GM18498 (cell line): ENCODE measurements at regions not wholly inside any gene's neighbourhood (a gene's known extent, or its start where the extent isn't known, plus 50 kb on each side); places are given as distances from the start of the nearest gene placed in this dataset.
A peak's percentile ranks its signal among the peaks of the same experiment; 100 is the strongest.

Source experiments
- ATAC-seq: cut with Tn5 transposase; IDR thresholded peaks from one replicate; pipeline ENCODE4 v1.9.1; 2021; ENCODE audit warnings: mild to moderate bottlenecking, moderate library complexity; ENCODE audit not compliant: unreplicated experiment

DNA sequence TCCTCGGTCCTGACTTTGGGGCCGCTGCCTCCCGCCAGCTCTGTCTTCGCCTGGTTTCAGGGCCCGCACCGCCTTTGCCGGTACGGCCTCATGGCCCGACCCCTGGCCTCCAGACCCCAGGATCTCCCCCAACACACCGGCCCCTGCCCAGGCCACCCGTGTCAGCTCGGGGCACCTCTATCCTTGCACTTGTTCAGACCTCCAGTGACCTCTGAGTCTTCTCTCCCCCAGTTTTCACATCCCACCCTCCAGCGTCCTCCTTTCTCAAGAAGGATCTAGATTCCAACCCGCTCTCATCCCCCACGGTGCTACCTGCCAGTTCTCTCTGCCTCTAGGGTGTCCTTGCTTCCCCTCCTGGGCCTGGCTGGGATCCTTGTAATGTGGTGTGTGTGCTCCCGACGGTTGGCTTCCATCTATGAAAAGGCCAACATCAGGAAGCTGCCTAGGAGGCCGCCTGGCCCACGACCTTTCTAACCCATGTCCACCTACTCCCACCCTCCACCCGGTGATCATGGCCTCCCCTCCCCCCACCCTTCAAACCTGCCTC lies 61.1 kb downstream of the SPATA31C2 start:
- ATAC-seq, result no peak

DNA sequence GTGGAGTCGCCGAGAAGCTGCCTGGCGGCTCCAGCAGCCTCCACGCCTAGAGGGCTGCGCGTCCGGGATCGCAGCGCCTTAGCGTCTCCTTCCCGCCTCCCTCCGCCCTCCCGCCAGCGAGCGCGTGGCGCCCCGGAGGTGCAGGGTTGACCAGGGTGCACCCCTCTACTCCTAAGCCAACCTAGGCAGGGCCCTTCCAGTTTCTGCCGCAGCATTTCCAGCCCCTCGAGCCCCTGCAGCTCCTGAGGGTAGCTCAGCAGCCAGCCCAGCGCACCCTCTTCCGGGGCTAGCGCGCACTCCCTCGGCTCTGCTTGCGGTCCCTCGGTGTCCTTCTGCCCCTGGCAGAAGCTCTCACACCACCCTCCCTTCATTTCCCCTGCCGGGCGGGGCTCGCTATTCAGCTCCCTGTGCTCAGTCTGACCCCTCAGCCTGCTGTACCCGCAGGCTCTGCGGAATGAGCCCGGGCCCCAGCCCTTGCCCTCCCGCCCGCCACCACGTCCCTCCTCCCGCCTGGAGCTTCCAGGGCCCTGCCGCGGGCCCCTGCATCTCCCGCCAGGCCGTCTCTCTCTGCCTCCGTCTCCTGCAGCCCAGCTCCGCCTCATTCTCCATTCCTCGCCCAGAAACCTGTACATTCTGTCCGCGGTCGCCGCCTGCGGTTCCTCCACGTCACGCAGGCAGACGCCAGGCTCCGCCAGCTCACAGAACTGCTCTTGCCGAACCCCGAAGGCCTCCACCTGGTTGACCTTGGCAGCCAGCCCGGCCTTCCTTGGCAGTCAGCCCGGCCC lies 61.8 kb downstream of the SPATA31C2 start:
- peak; percentile 75 for ATAC-seq

DNA sequence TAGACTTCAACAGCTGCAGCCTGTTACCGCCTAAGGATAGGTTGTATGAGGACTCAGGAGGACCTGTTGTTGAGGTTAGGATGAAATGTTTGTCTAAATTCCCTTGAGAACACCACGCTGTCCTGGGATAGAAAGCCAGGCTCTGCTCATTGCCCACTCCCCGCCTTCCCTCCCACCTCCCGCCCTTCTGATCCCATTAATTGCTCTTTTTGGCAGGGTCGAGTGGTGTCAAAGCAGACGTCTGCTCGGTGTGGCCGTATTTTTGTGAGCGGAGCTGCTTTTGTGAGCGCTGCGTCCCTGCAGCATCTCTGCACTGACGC lies 62.3 kb downstream of the SPATA31C2 start:
- ATAC-seq, result no peak

DNA sequence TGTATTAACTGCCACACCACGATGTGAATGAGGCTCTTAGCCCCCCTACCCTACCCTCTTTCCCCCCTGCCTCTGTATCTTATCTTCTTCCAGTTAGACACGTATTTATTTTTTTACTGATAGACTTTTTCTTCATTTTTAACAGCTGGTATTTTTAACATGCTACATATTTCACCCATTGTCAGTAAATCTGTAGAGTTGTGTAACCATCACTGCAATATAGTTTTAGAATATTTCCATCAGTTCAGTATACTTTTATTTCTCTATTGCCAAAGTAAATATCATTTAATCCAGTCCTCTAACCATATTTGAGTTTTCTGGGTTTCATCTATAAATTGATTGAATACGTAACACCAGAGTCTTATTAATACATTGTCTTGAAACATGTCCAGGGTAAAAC lies 62.8 kb downstream of the SPATA31C2 start:
- ATAC-seq, result no peak

DNA sequence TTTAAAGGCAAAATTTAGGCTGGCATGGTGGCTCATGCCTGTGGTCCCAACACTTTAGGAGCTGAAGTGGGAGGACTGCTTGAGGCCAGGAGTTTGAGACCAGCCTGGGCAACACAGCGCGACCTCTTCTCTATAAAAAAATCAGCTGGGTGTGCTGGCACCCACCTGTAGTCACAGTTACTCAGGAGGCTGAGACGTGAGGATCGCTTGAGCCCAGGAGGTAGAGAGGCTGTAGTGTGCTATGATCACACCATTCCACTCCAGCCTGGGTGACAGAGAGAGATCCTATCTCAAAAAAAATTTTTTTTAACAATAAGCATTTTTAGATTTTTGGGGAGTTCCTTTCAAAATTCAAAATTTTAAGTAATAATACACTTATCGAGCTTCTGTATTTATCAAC lies 63.3 kb downstream of the SPATA31C2 start:
- ATAC-seq, result no peak

DNA sequence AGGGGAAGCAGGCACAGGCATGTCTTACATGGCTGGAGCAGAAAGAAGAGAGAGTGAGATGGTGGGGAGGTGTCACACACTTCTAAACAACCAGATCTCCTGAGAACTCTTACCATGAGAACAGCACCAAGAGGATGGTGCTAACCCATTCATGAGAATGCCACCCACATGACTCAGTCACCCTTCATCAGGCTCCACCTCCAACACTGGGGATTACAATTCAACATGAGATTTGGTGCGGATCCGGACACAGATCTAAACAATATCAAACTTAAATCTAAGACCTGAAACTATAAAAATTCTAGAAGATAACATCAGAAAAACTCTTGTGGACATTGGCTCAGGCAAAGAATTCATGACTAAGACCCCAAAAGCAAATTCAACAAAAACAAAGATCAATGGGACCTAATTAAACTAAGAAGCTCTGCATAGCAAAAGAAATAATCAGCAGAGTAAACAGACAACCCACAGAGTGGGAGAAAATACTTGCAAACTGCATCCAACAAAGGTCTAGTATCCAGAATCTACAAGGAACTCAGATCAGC lies 65.4 kb downstream of the SPATA31C2 start:
- no peak for ATAC-seq

DNA sequence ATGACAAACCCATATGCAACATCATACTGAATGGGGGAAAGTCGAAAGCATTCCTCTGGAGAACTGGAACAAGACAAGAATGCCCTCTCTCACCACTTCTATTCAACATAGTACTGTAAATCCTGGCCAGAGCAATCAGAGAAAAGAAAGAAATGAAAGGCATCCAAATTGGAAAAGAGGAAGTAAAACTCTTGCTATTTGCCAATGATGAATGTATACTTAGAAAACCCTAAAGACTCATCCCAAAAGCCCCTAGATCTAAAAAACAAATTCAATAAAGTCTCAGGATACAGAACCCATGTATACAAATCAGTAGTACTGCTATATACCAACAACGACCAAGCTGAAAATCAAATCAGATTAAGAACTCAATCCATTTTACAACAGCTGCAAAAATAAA lies 66.9 kb downstream of the SPATA31C2 start:
- ATAC-seq, result no peak

DNA sequence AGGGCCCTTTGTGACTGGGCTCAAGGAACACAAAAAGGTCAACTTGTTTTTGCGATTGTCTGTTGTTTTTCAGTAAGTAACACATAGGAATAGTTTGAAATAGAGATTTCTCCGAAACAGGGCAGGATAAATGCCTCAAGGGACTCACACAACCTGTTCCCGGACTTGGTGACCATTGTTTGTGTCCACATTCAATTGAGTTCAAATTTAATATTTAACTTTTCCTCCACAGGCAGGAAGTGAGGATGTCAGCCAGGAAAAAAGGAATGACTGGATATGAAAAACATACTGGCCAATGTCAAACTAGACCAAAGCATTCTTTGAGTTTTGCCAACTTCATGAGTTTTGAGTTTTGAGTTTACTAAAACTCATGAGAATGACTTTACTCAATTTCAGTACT lies 72.7 kb downstream of the SPATA31C2 start:
- ATAC-seq, result no peak

DNA sequence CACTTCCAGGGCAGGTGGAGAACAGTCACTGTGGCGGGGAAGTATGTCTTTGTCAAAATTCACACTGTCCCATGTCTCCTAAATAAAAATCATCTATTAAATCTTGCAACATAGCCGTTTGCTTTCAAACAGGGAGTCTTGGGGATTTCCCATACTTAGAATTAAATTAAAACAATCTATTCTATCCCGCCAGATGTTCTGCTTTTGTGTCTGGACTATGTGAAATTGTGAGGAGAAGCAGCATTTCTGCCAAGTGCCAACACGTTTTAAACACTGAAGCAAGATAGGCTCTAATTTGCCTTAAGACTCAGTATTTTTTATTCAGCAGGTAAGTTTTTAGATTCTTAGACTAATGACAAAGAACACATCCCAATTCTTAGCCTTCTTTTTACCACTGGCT lies 73.7 kb downstream of the SPATA31C2 start:
- no peak for ATAC-seq

DNA sequence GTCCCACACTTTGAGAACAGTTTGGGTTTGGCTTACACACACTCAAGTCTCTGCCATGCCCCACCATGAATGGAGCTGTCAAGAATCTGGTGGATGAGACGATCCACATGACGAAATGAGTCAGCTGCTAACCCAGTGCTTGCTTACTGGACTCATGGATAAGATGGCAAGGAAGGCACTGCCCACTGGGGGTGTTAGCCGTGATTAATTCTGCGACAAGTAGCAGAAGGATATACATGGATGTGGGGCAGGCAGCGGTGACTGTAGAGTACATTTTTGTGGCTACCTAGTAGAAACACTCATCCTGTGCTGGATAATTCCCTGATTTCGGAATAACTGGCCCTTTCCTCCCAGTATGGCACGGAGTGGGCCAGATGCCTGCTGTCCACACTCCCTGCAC lies 77.5 kb downstream of the SPATA31C2 start:
- ATAC-seq, result no peak

DNA sequence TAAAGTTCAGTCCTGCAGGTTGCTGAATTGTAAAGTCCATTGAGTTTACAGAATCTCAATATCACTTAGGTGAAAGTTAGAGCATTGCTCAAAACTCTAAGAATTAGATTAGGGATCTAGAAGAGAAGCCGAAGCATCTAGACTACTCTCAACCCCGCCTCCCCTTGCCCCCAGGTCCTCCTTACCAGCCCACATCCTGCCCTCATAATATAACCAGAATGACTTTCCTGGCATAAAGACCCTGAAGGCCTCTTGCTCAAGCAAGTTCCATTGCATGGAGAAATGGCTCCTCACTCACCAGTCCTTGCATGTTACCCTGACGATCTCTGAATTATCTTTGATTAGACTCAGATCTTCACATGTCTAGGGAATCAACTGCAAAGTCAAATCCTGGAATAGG lies 78.8 kb downstream of the SPATA31C2 start:
- no peak for ATAC-seq

DNA sequence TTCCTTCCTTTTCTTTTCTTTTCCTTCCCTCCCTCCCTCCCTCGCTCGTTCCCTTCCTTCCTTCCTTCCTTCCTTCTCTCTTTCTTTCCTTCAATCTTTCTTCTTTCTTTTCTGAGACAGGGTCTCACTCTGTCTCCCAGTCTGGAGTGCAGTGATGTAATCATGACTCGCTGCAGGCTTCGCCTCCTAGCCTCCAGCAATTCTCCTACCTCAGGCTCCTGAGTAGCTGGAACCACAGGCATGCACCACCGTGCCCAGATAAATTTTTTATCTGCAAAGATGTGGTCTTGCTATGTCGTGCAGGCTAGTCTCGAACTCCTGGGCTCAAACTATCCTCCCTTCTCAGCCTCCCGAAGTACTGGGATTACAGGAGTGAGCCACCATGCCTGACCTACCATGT lies 81.4 kb downstream of the SPATA31C2 start:
- no peak for ATAC-seq

DNA sequence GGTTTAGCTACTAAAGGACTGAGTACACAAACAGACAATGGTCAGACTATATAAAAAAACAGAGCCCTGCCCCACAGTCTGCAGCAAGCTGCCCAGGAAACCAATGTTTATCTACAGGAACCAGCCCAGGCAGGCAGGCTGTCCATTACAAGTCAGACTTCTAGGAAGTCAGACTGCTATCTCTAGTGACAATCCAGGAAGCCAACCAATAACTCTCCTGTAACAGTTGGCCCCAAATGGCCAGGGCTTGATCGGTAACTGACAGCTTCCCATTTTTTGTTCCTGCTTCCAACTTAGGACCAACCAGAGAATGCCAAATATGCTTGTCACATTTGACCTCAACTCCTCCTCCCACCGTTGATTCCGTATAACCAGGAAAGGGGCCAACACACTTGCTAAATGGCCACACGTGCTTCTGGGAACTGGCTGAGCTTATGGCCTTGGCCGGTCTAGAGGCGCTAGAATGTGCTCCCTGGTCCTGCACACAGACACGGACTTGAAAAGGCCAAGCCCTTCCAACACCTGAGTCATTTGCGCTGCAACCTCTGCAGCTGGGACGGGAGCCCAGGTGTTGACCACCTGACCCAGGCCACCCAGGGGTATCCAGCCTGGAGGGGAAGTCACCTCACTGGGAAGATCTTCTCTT lies 79.6 kb upstream of the CDK20 start:
- no peak for ATAC-seq

DNA sequence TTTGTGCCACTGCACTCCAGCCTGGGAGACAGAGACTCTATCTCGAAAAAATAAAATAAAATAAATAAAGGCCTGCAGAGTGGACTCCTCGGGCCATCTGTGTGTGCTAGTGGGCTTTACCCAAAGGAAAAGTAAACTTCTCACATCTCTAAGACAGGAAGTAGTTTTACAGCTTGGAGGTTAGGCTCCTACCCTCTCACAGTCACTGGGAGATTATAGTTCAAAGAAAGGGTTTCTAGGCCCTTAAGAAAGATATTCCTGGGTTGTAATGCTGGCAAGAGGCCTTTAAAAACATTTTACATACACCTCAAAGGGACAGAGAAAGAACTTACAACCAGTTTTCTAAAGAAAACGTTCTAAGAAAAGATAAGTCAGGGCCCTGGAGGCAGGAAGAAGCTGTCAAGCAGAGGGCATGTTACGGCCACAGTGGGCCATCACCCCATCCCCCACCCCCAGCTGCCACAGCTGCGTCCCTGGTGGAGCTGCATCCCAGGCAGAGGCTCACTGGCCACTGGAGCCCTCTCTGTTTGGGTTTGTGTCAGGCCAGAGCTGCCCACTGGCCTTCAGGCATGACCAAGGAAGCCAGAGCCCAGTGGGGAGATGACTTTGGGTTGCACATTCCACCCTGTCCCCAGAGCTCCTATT lies 78.1 kb upstream of the CDK20 start:
- no peak for ATAC-seq

DNA sequence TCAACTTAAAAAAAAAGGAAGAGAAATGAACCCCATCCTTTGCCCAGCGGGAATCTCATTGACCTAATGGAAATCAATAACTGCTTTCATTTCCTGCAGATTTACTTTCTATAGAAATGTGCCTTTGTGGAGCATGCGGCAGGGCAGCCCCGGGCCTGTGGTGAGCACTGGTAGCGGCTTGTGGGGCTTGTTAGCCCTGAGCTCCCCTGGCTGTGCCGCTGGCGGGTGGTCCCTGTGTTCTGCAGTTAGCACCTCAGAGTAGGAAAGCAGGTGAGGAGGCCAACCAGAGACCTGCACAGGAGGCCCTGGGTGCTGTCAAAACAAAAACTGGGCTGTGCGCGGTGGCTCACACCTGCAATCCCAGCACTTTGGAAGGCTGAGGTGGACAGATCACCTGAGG lies 76.8 kb upstream of the CDK20 start:
- no peak for ATAC-seq

DNA sequence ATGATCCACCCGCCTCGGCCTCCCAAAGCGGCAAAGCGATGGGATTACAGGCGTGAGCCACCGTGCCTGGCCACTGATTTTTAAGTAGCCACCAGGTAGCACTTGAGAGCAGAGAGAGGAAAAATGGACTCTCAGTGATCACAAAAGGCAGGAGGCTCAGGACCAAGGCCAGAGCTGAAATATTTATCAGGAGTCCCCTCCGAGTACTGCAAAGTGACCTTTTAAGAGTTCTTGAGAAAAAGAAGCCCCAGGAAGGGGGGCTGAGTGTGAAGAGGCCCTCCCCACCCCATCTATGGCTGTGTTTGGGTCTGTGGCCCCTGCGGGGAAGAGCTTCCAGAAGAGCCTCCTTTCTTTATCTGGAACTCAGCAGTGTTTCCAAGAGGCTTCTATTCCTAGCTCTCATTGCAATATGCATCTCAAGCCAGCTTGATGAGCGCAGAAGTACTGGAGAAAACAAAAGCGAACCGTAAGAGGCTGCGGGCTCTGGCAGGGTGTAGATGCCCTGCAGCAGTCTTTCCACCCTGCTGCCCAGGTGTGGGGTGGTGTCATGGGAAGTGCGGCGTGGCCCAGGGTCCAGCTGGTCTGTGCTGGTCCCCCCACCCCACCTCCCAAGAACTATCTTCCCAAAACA lies 75.5 kb upstream of the CDK20 start:
- ATAC-seq, result no peak

DNA sequence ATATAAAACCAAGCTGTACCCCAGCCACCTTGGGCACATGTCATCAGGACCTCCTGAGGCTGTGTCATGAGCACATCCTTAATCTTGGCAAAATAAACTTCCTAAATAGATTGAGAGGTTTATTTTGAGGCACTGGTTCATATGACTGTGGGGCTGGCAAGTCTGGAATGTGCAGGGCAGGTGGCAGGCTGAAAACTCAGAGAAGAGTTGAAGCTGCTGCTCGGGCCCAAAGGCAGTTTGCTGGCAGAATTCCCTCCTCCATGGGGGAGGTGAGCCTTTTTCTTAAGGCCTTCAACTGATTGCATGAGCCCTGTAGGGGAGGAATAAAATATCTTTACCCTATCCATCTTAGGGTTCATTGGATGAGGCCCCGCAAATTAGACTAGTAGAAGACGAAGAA lies 72.2 kb upstream of the CDK20 start:
- no peak for ATAC-seq

DNA sequence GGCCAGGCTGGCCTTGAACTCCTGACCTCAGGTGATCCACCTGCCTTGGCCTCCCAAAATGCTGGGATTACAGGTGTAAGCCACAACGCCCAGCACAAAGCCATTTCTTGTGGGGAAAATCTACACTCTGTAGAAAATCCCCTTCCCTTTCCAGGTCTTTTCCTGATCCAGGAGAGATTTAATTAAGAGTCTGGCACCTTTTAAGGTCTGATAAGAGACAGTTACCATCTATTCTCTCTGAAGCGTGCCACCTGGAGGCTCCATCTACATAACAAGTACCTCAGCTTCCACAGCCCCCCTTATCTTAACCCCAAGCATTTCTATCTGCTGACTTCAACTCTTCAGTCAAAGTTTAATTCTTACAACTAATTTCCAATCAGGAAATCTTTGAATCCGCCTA lies 71.4 kb upstream of the CDK20 start:
- ATAC-seq, result no peak

DNA sequence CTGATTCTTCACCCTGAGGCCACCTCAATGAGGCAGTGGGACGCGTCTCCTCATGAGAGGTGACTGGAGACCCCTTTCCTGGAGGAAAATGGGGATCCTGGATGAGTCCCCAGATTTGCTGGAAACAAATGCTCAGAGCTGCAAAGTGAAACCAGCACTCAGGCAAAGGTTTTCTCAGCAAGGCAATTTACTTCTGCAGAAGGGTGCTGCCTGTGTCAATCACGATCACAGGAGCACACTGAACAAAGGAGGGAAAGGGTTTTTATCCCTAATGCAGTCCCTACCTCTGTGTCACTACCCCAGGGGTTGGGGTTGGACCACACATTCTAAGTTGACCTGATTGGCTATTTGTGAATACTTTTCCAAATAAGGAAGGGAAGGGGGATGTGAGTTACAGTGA lies 69.9 kb upstream of the CDK20 start:
- no peak for ATAC-seq

DNA sequence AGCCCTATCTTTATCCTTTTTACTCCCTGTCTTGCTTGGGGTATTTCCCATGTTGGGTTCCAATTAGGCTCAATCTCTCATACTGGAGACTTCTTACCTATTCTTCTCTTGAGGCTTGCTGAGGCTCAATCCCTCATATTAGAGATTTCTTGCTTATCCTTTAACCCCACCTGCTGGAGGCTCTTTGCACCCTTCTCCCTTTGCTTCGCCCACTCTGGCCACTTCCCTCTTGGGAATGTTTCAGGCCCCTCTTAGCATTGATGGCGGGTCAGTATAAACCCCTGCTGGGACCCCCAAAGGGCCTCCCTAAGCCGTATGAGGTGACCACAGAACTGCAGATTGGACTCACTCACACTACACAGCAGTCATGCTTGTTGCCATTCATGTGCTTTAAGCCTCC lies 69.3 kb upstream of the CDK20 start:
- ATAC-seq, result no peak

DNA sequence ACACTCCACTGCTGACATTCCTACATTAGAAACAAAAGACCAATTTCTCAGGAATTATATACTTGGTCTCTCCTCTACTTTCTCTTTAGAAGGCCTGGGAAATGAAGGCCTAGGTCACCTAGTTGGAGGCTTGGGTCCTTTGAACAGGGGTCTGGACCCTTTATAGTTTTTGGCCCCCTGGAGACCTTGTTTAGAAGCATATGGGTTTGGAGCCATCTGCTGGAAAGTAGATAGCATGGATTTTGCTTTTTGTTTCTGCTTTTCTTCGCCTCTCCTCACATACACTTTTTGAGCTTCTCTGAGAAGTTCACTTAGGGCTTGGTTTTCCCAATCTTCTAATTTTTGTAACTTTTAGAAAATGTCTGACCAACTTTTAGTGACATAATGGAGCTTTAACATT lies 67.1 kb upstream of the CDK20 start:
- ATAC-seq, result no peak
